ENCODE measurements at regions not wholly inside any gene's neighbourhood (a gene's known extent, or its start where the extent isn't known, plus 50 kb on each side); places are given as distances from the start of the nearest gene placed in this dataset.
"Not testable (repeated sequence)": the region's sequence is repeated elsewhere in the genome, so short reads cannot be mapped to it uniquely, and the experiment has no call there.

DNA sequence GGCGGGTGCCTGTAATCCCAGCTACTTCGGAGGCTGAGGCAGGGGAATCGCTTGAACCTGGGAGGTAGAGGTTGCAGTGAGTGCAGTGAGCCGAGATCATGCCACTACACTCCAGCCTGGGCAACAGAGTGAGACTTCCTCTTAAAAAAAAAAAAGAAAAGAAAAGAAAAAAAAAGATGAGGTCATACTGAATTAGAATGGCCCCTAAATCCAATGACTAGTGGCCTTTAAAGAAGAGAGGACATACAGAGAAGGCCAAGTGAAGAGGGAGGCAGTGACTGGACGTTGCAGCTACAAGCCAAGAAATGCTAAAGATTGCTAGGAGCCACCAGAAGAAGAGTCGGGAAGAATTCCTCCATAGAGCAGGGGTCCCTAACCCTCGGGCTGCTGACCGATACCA is 76.9 kb upstream of the TIAM1 start:
- Histone ChIP-seq H4K20me1 (ENCODE audit: insufficient read depth, poor library complexity, severe bottlenecking) (no peaks in the 10 kb centered on the region), H3K36me3 (replicated peaks; ENCODE audit: insufficient read depth, low read depth) (no peaks in the 10 kb centered on the region), H3K4me2 (no peak overlapping the region), H3K27ac (no peak overlapping the region), H3K4me3 (no peak overlapping the region), H3K9me2 (replicated peaks; ENCODE audit: insufficient read depth) (no peaks in the 10 kb centered on the region), H3K4me1 (ENCODE audit: insufficient read depth) (no peaks in the 10 kb centered on the region), H3K9me3 (ENCODE audit: low read depth) (no peaks in the 10 kb centered on the region), H3K27me3 (no peaks in the 10 kb centered on the region), H2AFZ (no peak overlapping the region), H3K79me2 (no peaks in the 10 kb centered on the region)
- no peak for DNase-seq (ENCODE audit: low spot score)
- WGBS (ENCODE audit: low lambda C conversion rate, missing lambda C conversion rate): 89% methylated on average over 8 of the region's 8 CpGs
- TF ChIP-seq, protein P1, sequence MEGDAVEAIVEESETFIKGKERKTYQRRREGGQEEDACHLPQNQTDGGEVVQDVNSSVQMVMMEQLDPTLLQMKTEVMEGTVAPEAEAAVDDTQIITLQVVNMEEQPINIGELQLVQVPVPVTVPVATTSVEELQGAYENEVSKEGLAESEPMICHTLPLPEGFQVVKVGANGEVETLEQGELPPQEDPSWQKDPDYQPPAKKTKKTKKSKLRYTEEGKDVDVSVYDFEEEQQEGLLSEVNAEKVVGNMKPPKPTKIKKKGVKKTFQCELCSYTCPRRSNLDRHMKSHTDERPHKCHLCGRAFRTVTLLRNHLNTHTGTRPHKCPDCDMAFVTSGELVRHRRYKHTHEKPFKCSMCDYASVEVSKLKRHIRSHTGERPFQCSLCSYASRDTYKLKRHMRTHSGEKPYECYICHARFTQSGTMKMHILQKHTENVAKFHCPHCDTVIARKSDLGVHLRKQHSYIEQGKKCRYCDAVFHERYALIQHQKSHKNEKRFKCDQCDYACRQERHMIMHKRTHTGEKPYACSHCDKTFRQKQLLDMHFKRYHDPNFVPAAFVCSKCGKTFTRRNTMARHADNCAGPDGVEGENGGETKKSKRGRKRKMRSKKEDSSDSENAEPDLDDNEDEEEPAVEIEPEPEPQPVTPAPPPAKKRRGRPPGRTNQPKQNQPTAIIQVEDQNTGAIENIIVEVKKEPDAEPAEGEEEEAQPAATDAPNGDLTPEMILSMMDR (IDR thresholded peaks at IDR 0.05; ENCODE audit: poor library complexity): no peak
- TF ChIP-seq EZH2 (IDR thresholded peaks at IDR 0.05; ENCODE audit: borderline replicate concordance): no peak
- TF ChIP-seq EZH2phosphoT487 (IDR thresholded peaks at IDR 0.05; ENCODE audit: low read depth, severe bottlenecking, unreplicated experiment): no peak

DNA sequence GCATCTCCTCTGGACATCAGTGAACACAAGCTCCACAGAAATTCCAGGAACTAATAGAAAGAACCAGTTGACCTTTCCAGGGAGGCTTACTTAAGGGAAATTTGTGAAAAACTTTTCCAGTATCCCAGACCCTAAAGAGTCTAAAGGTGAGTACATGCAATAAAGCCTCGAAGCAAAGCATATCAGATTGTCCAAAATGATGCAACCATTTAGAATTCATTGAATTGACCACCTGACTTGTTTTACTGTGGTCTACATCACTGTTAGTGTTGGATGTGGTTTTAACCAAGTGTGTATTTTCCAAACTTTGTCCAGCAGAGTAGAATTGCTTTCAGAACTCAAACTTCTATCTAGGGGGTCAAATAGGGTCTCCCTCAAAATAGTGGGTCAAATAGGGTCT is 76.3 kb upstream of the TIAM1 start:
- H3K27me3 ChIP-seq: no peaks in the 10 kb centered on the region
- no peak for TF ChIP-seq EZH2phosphoT487 (IDR thresholded peaks at IDR 0.05; ENCODE audit: low read depth, severe bottlenecking, unreplicated experiment)
- TF ChIP-seq, protein P1 (IDR thresholded peaks at IDR 0.05; ENCODE audit: poor library complexity): no peak
- TF ChIP-seq EZH2 (IDR thresholded peaks at IDR 0.05; ENCODE audit: borderline replicate concordance): no peak
- no peaks in the 10 kb centered on the region for H3K9me3 ChIP-seq (ENCODE audit: low read depth)
- H3K4me3 ChIP-seq: no peak overlapping the region
- DNase-seq (ENCODE audit: low spot score): no peak
- H3K9me2 ChIP-seq (replicated peaks; ENCODE audit: insufficient read depth): no peaks in the 10 kb centered on the region
- no peak overlapping the region for H3K27ac ChIP-seq
- no peaks in the 10 kb centered on the region for H3K4me1 ChIP-seq (ENCODE audit: insufficient read depth)
- 95% methylated on average over 1 of the region's 1 CpG for WGBS (ENCODE audit: low lambda C conversion rate, missing lambda C conversion rate)
- H3K79me2 ChIP-seq: no peaks in the 10 kb centered on the region
- H3K4me2 ChIP-seq: no peak overlapping the region
- H3K36me3 ChIP-seq (replicated peaks; ENCODE audit: insufficient read depth, low read depth): no peaks in the 10 kb centered on the region
- no peak overlapping the region for H2AFZ ChIP-seq
- H4K20me1 ChIP-seq (ENCODE audit: insufficient read depth, poor library complexity, severe bottlenecking): no peaks in the 10 kb centered on the region

DNA sequence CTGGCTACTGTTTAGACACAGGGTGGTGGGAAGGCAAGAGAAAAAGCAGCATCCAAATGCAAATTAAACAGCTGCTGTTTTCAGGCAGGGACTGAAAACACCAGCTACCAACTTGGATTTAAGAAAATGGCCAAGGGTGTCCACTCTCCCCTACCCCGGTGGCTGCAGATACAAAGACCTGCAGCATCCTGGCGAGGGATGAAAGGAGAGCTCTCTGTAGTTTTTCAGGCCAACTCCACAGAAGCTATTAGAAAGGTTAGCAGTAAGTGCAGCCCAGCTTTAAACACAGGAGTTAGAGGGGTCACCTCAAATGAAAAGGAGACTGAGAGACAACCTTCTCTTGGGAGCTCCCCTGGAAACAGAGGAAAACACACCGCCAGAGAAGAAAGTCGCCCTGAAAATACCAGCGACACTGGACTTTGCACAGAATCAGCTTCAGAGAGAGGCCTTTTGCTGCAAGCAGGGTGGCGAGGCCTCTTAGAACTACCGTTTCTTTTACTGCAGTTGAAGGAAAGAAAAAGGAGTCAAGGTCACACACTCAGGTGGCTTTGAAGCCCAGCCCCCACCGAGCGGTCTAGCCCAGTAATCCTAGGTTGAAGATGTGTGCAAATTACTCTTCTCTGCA is 74.4 kb upstream of the TIAM1 start:
- H3K27me3 ChIP-seq: no peaks in the 10 kb centered on the region
- H3K4me3 ChIP-seq: no peak overlapping the region
- H3K4me2 ChIP-seq: no peak overlapping the region
- no peaks in the 10 kb centered on the region for H3K4me1 ChIP-seq (ENCODE audit: insufficient read depth)
- no peaks in the 10 kb centered on the region for H3K9me3 ChIP-seq (ENCODE audit: low read depth)
- no peak overlapping the region for H3K27ac ChIP-seq
- peak; percentile 16 for DNase-seq (ENCODE audit: low spot score)
- H3K36me3 ChIP-seq (replicated peaks; ENCODE audit: insufficient read depth, low read depth): no peaks in the 10 kb centered on the region
- H3K79me2 ChIP-seq: no peaks in the 10 kb centered on the region
- H2AFZ ChIP-seq: no peak overlapping the region
- TF ChIP-seq, protein P1 (IDR thresholded peaks at IDR 0.05; ENCODE audit: poor library complexity): no peak
- TF ChIP-seq EZH2phosphoT487 (IDR thresholded peaks at IDR 0.05; ENCODE audit: low read depth, severe bottlenecking, unreplicated experiment) (no peak), EZH2 (IDR thresholded peaks at IDR 0.05; ENCODE audit: borderline replicate concordance) (no peak)
- WGBS (ENCODE audit: low lambda C conversion rate, missing lambda C conversion rate): 78% methylated on average over 9 of the region's 9 CpGs
- no peaks in the 10 kb centered on the region for H4K20me1 ChIP-seq (ENCODE audit: insufficient read depth, poor library complexity, severe bottlenecking)
- no peaks in the 10 kb centered on the region for H3K9me2 ChIP-seq (replicated peaks; ENCODE audit: insufficient read depth)

DNA sequence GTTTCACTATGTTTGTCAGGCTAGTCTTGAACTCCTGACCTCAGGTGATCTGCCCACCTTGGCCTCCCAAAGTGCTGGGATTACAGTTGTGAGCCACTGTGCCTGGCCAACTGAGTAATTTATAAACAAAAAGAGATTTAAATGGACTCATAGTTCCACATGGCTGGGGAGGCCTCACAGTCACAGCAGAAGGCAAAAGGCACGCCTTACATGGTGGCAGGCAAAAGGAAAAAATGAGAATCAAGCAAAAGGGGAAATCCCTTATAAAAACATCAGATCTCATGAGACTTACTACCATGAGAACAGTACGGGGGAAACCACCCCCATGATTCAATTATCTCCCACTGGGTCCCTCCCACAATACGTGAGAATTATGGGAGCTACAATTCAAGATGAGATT is 73.2 kb upstream of the TIAM1 start:
- H3K36me3 ChIP-seq (replicated peaks; ENCODE audit: insufficient read depth, low read depth); H3K27ac ChIP-seq; H3K4me1 ChIP-seq (ENCODE audit: insufficient read depth); H3K9me2 ChIP-seq (replicated peaks; ENCODE audit: insufficient read depth); H3K79me2 ChIP-seq; H2AFZ ChIP-seq; H3K27me3 ChIP-seq; DNase-seq (ENCODE audit: low spot score); H3K9me3 ChIP-seq (ENCODE audit: low read depth); H4K20me1 ChIP-seq (ENCODE audit: insufficient read depth, poor library complexity, severe bottlenecking); H3K4me3 ChIP-seq; H3K4me2 ChIP-seq: not testable (repeated sequence)
- 97% methylated on average over 3 of the region's 3 CpGs for WGBS (ENCODE audit: low lambda C conversion rate, missing lambda C conversion rate)

Data from hepatocyte (in vitro differentiated cells).